Osteocyte (in vitro differentiated cells): ENCODE measurements at regions not wholly inside any gene's neighbourhood (a gene's known extent, or its start where the extent isn't known, plus 50 kb on each side); places are given as distances from the start of the nearest gene placed in this dataset.

Experiments
- DNase-seq: peaks from one replicate; pipeline ENCODE4 v3.0.0; 2021; ENCODE audit warnings: mixed read lengths; ENCODE audit not compliant: unreplicated experiment; ENCODE audit errors: extremely low spot score
- H3K27ac Mint-ChIP-seq: one replicate; pipeline ENCODE4 v1.8.0; 2021; ENCODE audit warnings: mild to moderate bottlenecking, mixed read lengths; ENCODE audit not compliant: unreplicated experiment
- H3K27me3 Mint-ChIP-seq: one replicate; pipeline ENCODE4 v1.8.0; 2021; ENCODE audit warnings: mixed read lengths; ENCODE audit not compliant: unreplicated experiment
- H3K36me3 Mint-ChIP-seq: one replicate; pipeline ENCODE4 v1.8.0; 2021; ENCODE audit warnings: mixed read lengths; ENCODE audit not compliant: unreplicated experiment
- H3K4me1 Mint-ChIP-seq: one replicate; pipeline ENCODE4 v1.8.0; 2021; ENCODE audit warnings: mixed read lengths; ENCODE audit not compliant: unreplicated experiment
- H3K4me3 Mint-ChIP-seq: one replicate; pipeline ENCODE4 v1.8.0; 2021; ENCODE audit warnings: mild to moderate bottlenecking, moderate library complexity, mixed read lengths; ENCODE audit not compliant: unreplicated experiment
- H3K9me3 Mint-ChIP-seq: one replicate; pipeline ENCODE4 v1.8.0; 2021; ENCODE audit warnings: mixed read lengths; ENCODE audit not compliant: unreplicated experiment
- CTCF ChIP-seq: fragments of 200-600 bp; sonication (generic); IDR thresholded peaks from 2 replicates; pipeline ENCODE4 v1.5.0; 2021; ENCODE audit warnings: antibody characterized with exemption, mild to moderate bottlenecking, moderate library complexity

- peaks cover 2% of the 10 kb centered on the region for H3K27me3 Mint-ChIP-seq
- H3K36me3 Mint-ChIP-seq, result no peaks in the 10 kb centered on the region
- no peak overlapping the region for H3K27ac Mint-ChIP-seq
- H3K9me3 Mint-ChIP-seq, result no peaks in the 10 kb centered on the region
- no peak for DNase-seq
- no peaks in the 10 kb centered on the region for H3K4me1 Mint-ChIP-seq
- TF ChIP-seq CTCF, result no peak
- no peak overlapping the region for H3K4me3 Mint-ChIP-seq
Measured at GRCh38 chr1:222107267-222107666, 365.4 kb upstream of the DUSP10 start.

- TF ChIP-seq CTCF, result no peak
- H3K4me3 Mint-ChIP-seq, result no peak overlapping the region
- H3K36me3 Mint-ChIP-seq, result no peaks in the 10 kb centered on the region
- H3K4me1 Mint-ChIP-seq, result no peaks in the 10 kb centered on the region
- peaks cover 2% of the 10 kb centered on the region for H3K27me3 Mint-ChIP-seq
- H3K27ac Mint-ChIP-seq, result no peak overlapping the region
- no peak for DNase-seq
- H3K9me3 Mint-ChIP-seq, result no peaks in the 10 kb centered on the region
Measured at GRCh38 chr1:222106377-222106776, 364.5 kb upstream of the DUSP10 start.

GRCh38 chr1:222105861-222106260 is 364.0 kb upstream of the DUSP10 start:
- H3K9me3 Mint-ChIP-seq, result no peaks in the 10 kb centered on the region

GRCh38 chr1:222105393-222105737 is 363.5 kb upstream of the DUSP10 start:
- Mint-ChIP-seq H3K4me1 (no peaks in the 10 kb centered on the region), H3K36me3 (no peaks in the 10 kb centered on the region), H3K27me3 (peaks cover 7% of the 10 kb centered on the region), H3K27ac (no peak overlapping the region), H3K9me3 (no peaks in the 10 kb centered on the region), H3K4me3 (no peak overlapping the region)
- DNase-seq, result no peak
- no peak for TF ChIP-seq CTCF

More at GRCh38 chr1:222105861-222106260, 364.0 kb upstream of the DUSP10 start:
- Mint-ChIP-seq H3K27me3 (peaks cover 2% of the 10 kb centered on the region), H3K4me1 (no peaks in the 10 kb centered on the region), H3K27ac (no peak overlapping the region), H3K36me3 (no peaks in the 10 kb centered on the region), H3K4me3 (no peak overlapping the region)
- TF ChIP-seq CTCF, result no peak
- DNase-seq, result no peak

- no peaks in the 10 kb centered on the region for H3K4me1 Mint-ChIP-seq
- H3K9me3 Mint-ChIP-seq, result no peaks in the 10 kb centered on the region
- H3K27ac Mint-ChIP-seq, result no peak overlapping the region
- H3K27me3 Mint-ChIP-seq, result peaks cover 7% of the 10 kb centered on the region
- H3K4me3 Mint-ChIP-seq, result no peak overlapping the region
- no peak for TF ChIP-seq CTCF
- DNase-seq, result no peak
- H3K36me3 Mint-ChIP-seq, result no peaks in the 10 kb centered on the region
Measured at GRCh38 chr1:222104694-222105392, 363.0 kb upstream of the DUSP10 start.
